IMR-90 (cell line): ENCODE measurements at regions not wholly inside any gene's neighbourhood (a gene's known extent, or its start where the extent isn't known, plus 50 kb on each side); places are given as distances from the start of the nearest gene placed in this dataset.

Experiments used
- ATAC-seq: fragments of 200-7000 bp; cut with Tn5 transposase; 2 replicates; pipeline ENCODE4 v1.9.1; 2020; ENCODE audit warnings: low read depth, mild to moderate bottlenecking, moderate library complexity
- BruUV-seq: library from RNA; stranded (reverse); fragments of 400-500 nt; replicated peaks from 2 replicates; lab custom pipeline; 2021; lab: Mats Ljungman, UMichigan
- CTCF ChIA-PET: fragments of 300-600 bp; formaldehyde crosslinking; extraction: SDS; loops from one replicate; lab custom pipeline; 2021; ENCODE audit warnings: antibody characterized with exemption; lab: Yijun Ruan, JAX
- POLR2A ChIA-PET: fragments of 300-600 bp; sonication (Branson Sonifier 250); formaldehyde crosslinking; loops from one replicate; lab custom pipeline; 2022; ENCODE audit warnings: antibody characterized with exemption; ENCODE audit not compliant: unreplicated experiment; lab: Charles Lee
- DNase-seq: peaks from one replicate; pipeline ENCODE4 v3.0.0; 2013
- H2AFZ ChIP-seq: replicated peaks from 2 replicates; pipeline ENCODE3; 2013; ENCODE audit warnings: low read length, mild to moderate bottlenecking; ENCODE audit not compliant: poor library complexity
- H2AK5ac ChIP-seq: 2 replicates; pipeline ENCODE4 v1.6.1; 2013; ENCODE audit warnings: low read depth, low read length, inconsistent platforms
- H2AK9ac ChIP-seq: replicated peaks from 2 replicates; pipeline ENCODE3; 2013; ENCODE audit warnings: mild to moderate bottlenecking, low read depth, low read length, moderate library complexity; ENCODE audit not compliant: poor library complexity
- H2BK120ac ChIP-seq: 2 replicates; pipeline ENCODE4 v1.6.1; 2013; ENCODE audit warnings: low read depth, low read length, inconsistent platforms
- H2BK15ac ChIP-seq: 3 replicates; pipeline ENCODE4 v1.6.1; 2013; ENCODE audit warnings: low read depth, low read length, inconsistent platforms
- H2BK20ac ChIP-seq: 2 replicates; pipeline ENCODE4 v1.6.1; 2013; ENCODE audit warnings: low read depth, mild to moderate bottlenecking, inconsistent platforms, low read length, moderate library complexity
- H2BK5ac ChIP-seq: 2 replicates; pipeline ENCODE4 v1.6.1; 2013; ENCODE audit warnings: mild to moderate bottlenecking, low read depth, low read length, inconsistent platforms; ENCODE audit not compliant: poor library complexity, severe bottlenecking
- H3K14ac ChIP-seq: replicated peaks from 2 replicates; pipeline ENCODE4 v1.6.1; 2013; ENCODE audit warnings: low read depth, low read length, inconsistent platforms
- H3K18ac ChIP-seq: 2 replicates; pipeline ENCODE4 v1.6.1; 2013; ENCODE audit warnings: low read depth, low read length, control low read depth
- H3K23ac ChIP-seq: 2 replicates; pipeline ENCODE4 v1.6.1; 2013; ENCODE audit warnings: low read depth, low read length, inconsistent platforms
- H3K27ac ChIP-seq: 2 replicates; pipeline ENCODE4 v1.5.1; 2013; ENCODE audit warnings: mild to moderate bottlenecking, control low read depth, low read length; ENCODE audit not compliant: insufficient read depth
- H3K27me3 ChIP-seq: 2 replicates; pipeline ENCODE4 v1.6.1; 2013; ENCODE audit warnings: low read length; ENCODE audit not compliant: control insufficient read depth, insufficient read depth
- H3K36me3 ChIP-seq: 2 replicates; pipeline ENCODE4 v1.6.1; 2013; ENCODE audit warnings: low read length, mixed read lengths; ENCODE audit not compliant: control insufficient read depth, insufficient read depth
- H3K4ac ChIP-seq: 2 replicates; pipeline ENCODE4 v1.6.1; 2013; ENCODE audit warnings: low read depth, low read length, inconsistent platforms
- H3K4me1 ChIP-seq: 2 replicates; pipeline ENCODE4 v1.6.1; 2013; ENCODE audit warnings: low read length, mixed read lengths; ENCODE audit not compliant: control insufficient read depth, insufficient read depth
- H3K4me2 ChIP-seq: 2 replicates; pipeline ENCODE4 v1.6.1; 2013; ENCODE audit warnings: low read depth, mild to moderate bottlenecking, control low read depth, low read length, moderate library complexity
- H3K4me3 ChIP-seq: 2 replicates; pipeline ENCODE4 v1.5.1; 2013; ENCODE audit warnings: low read depth, mild to moderate bottlenecking, control low read depth, low read length, moderate library complexity; ENCODE audit not compliant: insufficient read depth
- H3K56ac ChIP-seq: 2 replicates; pipeline ENCODE4 v1.6.1; 2013; ENCODE audit warnings: low read length, inconsistent platforms; ENCODE audit not compliant: insufficient read depth; ENCODE audit errors: extremely low read depth
- H3K79me1 ChIP-seq, 2 experiments: 2 replicates each; pipeline ENCODE4 v1.6.1; 2013; ENCODE audit warnings: low read length in 2 of 2, inconsistent platforms in 1 of 2, low read depth in 1 of 2
- H3K9ac ChIP-seq: 2 replicates; pipeline ENCODE4 v1.6.1; 2013; ENCODE audit warnings: low read depth, low read length, control low read depth
- H3K9me1 ChIP-seq: 2 replicates; pipeline ENCODE4 v1.6.1; 2013; ENCODE audit warnings: low read length, inconsistent platforms; ENCODE audit not compliant: insufficient read depth
- H3K9me3 ChIP-seq: 2 replicates; pipeline ENCODE4 v1.6.1; 2013; ENCODE audit warnings: low read length; ENCODE audit not compliant: control insufficient read depth, insufficient read depth
- H4K20me1 ChIP-seq: 2 replicates; pipeline ENCODE4 v1.6.1; 2013; ENCODE audit warnings: low read length, inconsistent platforms; ENCODE audit not compliant: insufficient read depth
- H4K5ac ChIP-seq: 2 replicates; pipeline ENCODE4 v1.6.1; 2013; ENCODE audit warnings: mild to moderate bottlenecking, low read depth, low read length, control low read depth
- H4K8ac ChIP-seq, 2 experiments: 2 replicates each; pipeline ENCODE4 v1.6.1; 2013; ENCODE audit warnings: low read depth in 2 of 2, low read length in 2 of 2, control low read depth in 1 of 2, inconsistent platforms in 1 of 2
- H4K91ac ChIP-seq: 2 replicates; pipeline ENCODE4 v1.6.1; 2013; ENCODE audit warnings: low read depth, low read length, inconsistent platforms; ENCODE audit not compliant: insufficient read depth
- BHLHE40 ChIP-seq: fragments of 150-350 bp; IDR thresholded peaks from 2 replicates; pipeline ENCODE4 v1.6.1; 2016; ENCODE audit warnings: mild to moderate bottlenecking, low read depth, low read length
- CEBPB ChIP-seq: IDR thresholded peaks from 2 replicates; pipeline ENCODE4 v1.6.1; 2012; ENCODE audit warnings: low read depth, low read length, improper control_type of control experiment
- FOS ChIP-seq: fragments of 150-350 bp; IDR thresholded peaks from 2 replicates; pipeline ENCODE4 v1.6.1; 2016; ENCODE audit warnings: low read depth, low read length
- MXI1 ChIP-seq: IDR thresholded peaks from 2 replicates; pipeline ENCODE4 v1.6.1; 2012; ENCODE audit warnings: low read depth, mild to moderate bottlenecking, low read length, moderate library complexity, borderline replicate concordance
- RAD21 ChIP-seq: IDR thresholded peaks from 2 replicates; pipeline ENCODE4 v1.6.1; 2012; ENCODE audit warnings: low read length, improper control_type of control experiment
- USF2 ChIP-seq: fragments of 150-350 bp; IDR thresholded peaks from 2 replicates; pipeline ENCODE4 v1.6.1; 2017; ENCODE audit warnings: mild to moderate bottlenecking, antibody characterized with exemption, low read length, low read depth
- WGBS, 2 experiments: methylation state at CpG; one replicate each; pipeline versions ENCODE4 v1.1.5 to v1.1.7; 2013; ENCODE audit warnings: missing lambda C conversion rate in 2 of 2; ENCODE audit not compliant: insufficient read length in 1 of 2; ENCODE audit errors: extremely low coverage in 2 of 2; 5-methylcytosine and 5-hydroxymethylcytosine counted together
- dilution Hi-C: fragments of 300-500 bp; cut with HindIII; formaldehyde crosslinking; loops from one replicate; pipeline ENCODE4 v1.14.3; 2018; ENCODE audit warnings: low sequenced_read_pairs; ENCODE audit not compliant: unreplicated experiment
- in situ Hi-C: fragments of 300-500 bp; cut with MboI; formaldehyde crosslinking; loops from 3 replicates; pipeline ENCODE4 v1.14.3; 2019; ENCODE audit warnings: low sequenced_read_pairs, inconsistent platforms, mixed read lengths
- intact Hi-C: fragments of 100-400 bp; cut with micrococcal nuclease; formaldehyde crosslinking; loops from 2 replicates; pipeline ENCODE4 v1.10.0; 2022

GRCh38 chr7:84627250-84627649 lies 432.7 kb upstream of the SEMA3A start:
- no peaks in the 10 kb centered on the region for H3K27me3 ChIP-seq
- H3K9ac ChIP-seq, result no peak overlapping the region
- no CpG with 5 or more reads among the region's 2 CpGs for WGBS, 2 experiments
- TF ChIP-seq RAD21 (no peak), CEBPB (no peak), BHLHE40 (no peak), USF2 (no peak), MXI1 (no peak), FOS (no peak)
- no peak overlapping the region; the same call in 1 of the 2 replicates for H2BK120ac ChIP-seq
- H3K9me3 ChIP-seq, result peaks cover 4% of the 10 kb centered on the region
- no peaks in the 10 kb centered on the region for H3K79me1 ChIP-seq
- H2AFZ ChIP-seq, result no peak overlapping the region
- no peak overlapping the region for H4K5ac ChIP-seq
- no peaks in the 10 kb centered on the region for H3K9me1 ChIP-seq
- dilution Hi-C loops (no loop called here), intact Hi-C loops (no loop called here), in situ Hi-C loops (loop anchor here (25.0 kb wide), 1 partner anchor 385 kb away; no protein-coding TSS in a partner anchor)
- H3K56ac ChIP-seq, result no peak overlapping the region
- no peak overlapping the region; the same call in 1 of the 2 replicates for H3K14ac ChIP-seq
- H3K4me1 ChIP-seq, result peaks cover 2% of the 10 kb centered on the region; the same call in 1 of the 2 replicates
- no peak overlapping the region for H3K23ac ChIP-seq
- DNase-seq (peak; percentile 19), ATAC-seq (peak; percentile 64; the same call in 1 of the 2 replicates)
- H4K91ac ChIP-seq, result no peak overlapping the region
- no peak overlapping the region for H3K27ac ChIP-seq
- H2AK5ac ChIP-seq, result no peak overlapping the region
- H3K4me3 ChIP-seq, result no peak overlapping the region
- H2BK5ac ChIP-seq, result no peak overlapping the region
- H2BK20ac ChIP-seq, result peak overlapping the region; percentile 22; the same call in 1 of the 2 replicates
- ChIA-PET CTCF (no interaction called here), POLR2A (interaction anchor here (0.7 kb wide), 1 partner anchor 11 kb away, joined by 4 read pairs; no protein-coding TSS in a partner anchor)
- BruUV-seq, result no TSS peak
- no peaks in the 10 kb centered on the region for H4K20me1 ChIP-seq
- no peak overlapping the region for H4K8ac ChIP-seq
- no peak overlapping the region for H2AK9ac ChIP-seq
- H2BK15ac ChIP-seq, result 0 out of 3 replicates have a peak overlapping the region, but pooled peaks have one; percentile 74
- no peak overlapping the region for H3K4ac ChIP-seq
- no peak overlapping the region for H3K4me2 ChIP-seq
- peak overlapping the region; percentile 73; the same call in 1 of the 2 replicates for H3K18ac ChIP-seq
- H3K36me3 ChIP-seq, result no peaks in the 10 kb centered on the region
